Esophagus muscularis mucosa (tissue), 3 donors: ENCODE measurements at regions not wholly inside any gene's neighbourhood (a gene's known extent, or its start where the extent isn't known, plus 50 kb on each side); places are given as distances from the start of the nearest gene placed in this dataset.
"Not testable (repeated sequence)": the region's sequence is repeated elsewhere in the genome, so short reads cannot be mapped to it uniquely, and the experiment has no call there.

Source experiments
- CTCF ChIP-seq, 3 experiments: fragments of 200-600 bp in 2 of 3; fragments of 450-650 bp in 1 of 3; sonication (generic) in 2 of 3; IDR thresholded peaks; one replicate each; pipeline ENCODE4 v1.5.1; 2017 to 2019; ENCODE audit warnings: antibody characterized with exemption in 3 of 3, mild to moderate bottlenecking in 2 of 3, moderate library complexity in 1 of 3
- POLR2AphosphoS5 ChIP-seq, 2 donors: sonication (generic); formaldehyde crosslinking; IDR thresholded peaks; one replicate each; pipeline ENCODE4 v1.6.1; 2017; ENCODE audit warnings: antibody characterized with exemption in 2 of 2

GRCh38 chr3:198157231-198157868, 197.3 kb downstream of the LMLN start:
- TF ChIP-seq CTCF, POLR2AphosphoS5 (IDR thresholded peaks at IDR 0.05): not testable (repeated sequence)
